IPS-11a (cell line): ENCODE measurements at regions not wholly inside any gene's neighbourhood (a gene's known extent, or its start where the extent isn't known, plus 50 kb on each side); places are given as distances from the start of the nearest gene placed in this dataset.

ENCODE experiments used
- H3K4me3 ChIP-seq: one replicate; pipeline ENCODE4 v1.5.1; 2013; ENCODE audit warnings: low read depth, low read length, control low read depth

GRCh38 chr1:88404582-88404981 is 279.5 kb upstream of the PKN2 start:
- H3K4me3 ChIP-seq, result no peak overlapping the region

DNA sequence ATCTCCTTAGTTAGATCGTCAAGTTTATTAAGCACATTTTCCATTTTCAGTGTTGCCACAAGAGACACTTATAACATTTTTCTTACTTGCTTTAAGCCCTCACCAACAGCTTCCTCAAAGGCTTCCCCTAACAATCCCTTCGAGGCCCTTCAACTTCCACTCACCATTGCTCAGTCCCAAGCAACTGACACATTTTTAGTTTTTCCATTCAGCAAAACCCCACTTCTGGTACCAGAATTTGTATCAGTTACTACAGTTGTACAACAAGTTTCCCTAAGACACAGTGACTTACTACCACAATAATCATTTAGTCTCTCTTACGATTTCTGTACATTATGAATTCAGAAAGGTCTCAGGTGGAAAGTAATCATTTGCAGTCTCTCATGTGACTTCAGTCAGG is 276.8 kb upstream of the PKN2 start:
- no peak overlapping the region for H3K4me3 ChIP-seq

- no peak overlapping the region for H3K4me3 ChIP-seq
Measured at GRCh38 chr1:88421997-88422396, 262.1 kb upstream of the PKN2 start.

- H3K4me3 ChIP-seq, result no peak overlapping the region
Measured at GRCh38 chr1:88433556-88433955, 250.5 kb upstream of the PKN2 start.

GRCh38 chr1:88434836-88435235 is 249.2 kb upstream of the PKN2 start:
- H3K4me3 ChIP-seq, result no peak overlapping the region

DNA sequence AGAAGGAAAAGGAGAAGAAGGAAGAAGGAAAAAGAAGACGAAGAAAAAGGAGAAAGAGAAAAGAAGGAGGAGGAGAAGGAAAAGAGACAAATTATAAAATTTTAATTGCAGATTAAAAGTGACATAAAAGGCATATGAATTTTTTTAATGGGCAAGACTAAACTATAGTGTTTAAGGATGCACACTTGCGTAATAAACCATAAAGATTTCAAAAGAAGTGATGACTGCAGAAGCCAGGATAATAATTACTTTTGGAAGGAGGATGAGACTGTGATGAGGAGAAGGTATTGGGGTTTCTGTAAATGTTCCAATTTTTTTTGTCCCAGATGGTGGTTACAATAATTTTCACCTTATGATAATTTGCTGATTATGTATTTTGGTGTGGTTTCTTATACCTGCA is 243.1 kb upstream of the PKN2 start:
- no peak overlapping the region for H3K4me3 ChIP-seq

GRCh38 chr1:88451856-88452255 is 232.2 kb upstream of the PKN2 start:
- no peak overlapping the region for H3K4me3 ChIP-seq

GRCh38 chr1:88453295-88453694 is 230.8 kb upstream of the PKN2 start:
- H3K4me3 ChIP-seq, result no peak overlapping the region

DNA sequence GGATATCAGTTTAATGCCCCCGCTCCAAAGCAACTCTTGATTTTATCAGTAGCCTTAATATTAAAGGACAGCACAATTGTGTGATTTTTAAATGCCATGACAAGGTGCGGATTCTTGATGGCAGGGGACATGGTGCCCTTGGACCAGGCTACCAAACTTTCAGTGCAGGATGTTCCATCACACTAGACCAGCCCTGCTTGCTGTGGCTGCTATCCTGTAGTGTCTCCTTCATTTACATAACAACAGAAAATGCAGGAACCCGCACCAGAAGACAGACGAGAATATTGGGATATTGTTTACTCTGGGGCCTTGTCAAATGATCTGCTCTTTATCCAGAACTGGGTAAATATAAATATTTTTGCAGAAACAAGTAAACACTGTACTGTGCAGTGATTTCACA is 229.3 kb upstream of the PKN2 start:
- no peak overlapping the region for H3K4me3 ChIP-seq

- H3K4me3 ChIP-seq, result no peak overlapping the region
Measured at GRCh38 chr1:88455621-88456256, 228.3 kb upstream of the PKN2 start.

GRCh38 chr1:88457197-88457596 is 226.9 kb upstream of the PKN2 start:
- H3K4me3 ChIP-seq, result no peak overlapping the region

- H3K4me3 ChIP-seq, result no peak overlapping the region
Measured at GRCh38 chr1:88461007-88461406, 223.1 kb upstream of the PKN2 start.

DNA sequence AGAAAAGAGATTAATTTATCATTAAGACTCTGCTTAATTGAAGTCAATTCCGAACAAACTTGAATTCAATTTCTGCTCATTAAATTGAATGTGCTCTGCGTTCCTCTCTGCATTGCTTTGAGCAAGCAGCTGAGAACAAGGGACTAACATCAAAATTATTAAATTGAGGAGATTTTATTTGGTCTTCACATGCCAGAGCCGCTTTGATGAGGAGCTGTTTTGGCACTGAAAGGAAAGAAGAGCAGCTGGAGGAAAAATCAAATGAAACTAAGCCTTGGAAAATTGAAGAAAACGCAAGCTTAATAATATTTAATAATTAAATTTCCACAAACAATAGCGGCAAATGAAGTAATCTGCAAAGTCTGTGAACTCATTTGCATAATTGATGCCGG is 222.0 kb upstream of the PKN2 start:
- peak overlapping the region; percentile 29 for H3K4me3 ChIP-seq

DNA sequence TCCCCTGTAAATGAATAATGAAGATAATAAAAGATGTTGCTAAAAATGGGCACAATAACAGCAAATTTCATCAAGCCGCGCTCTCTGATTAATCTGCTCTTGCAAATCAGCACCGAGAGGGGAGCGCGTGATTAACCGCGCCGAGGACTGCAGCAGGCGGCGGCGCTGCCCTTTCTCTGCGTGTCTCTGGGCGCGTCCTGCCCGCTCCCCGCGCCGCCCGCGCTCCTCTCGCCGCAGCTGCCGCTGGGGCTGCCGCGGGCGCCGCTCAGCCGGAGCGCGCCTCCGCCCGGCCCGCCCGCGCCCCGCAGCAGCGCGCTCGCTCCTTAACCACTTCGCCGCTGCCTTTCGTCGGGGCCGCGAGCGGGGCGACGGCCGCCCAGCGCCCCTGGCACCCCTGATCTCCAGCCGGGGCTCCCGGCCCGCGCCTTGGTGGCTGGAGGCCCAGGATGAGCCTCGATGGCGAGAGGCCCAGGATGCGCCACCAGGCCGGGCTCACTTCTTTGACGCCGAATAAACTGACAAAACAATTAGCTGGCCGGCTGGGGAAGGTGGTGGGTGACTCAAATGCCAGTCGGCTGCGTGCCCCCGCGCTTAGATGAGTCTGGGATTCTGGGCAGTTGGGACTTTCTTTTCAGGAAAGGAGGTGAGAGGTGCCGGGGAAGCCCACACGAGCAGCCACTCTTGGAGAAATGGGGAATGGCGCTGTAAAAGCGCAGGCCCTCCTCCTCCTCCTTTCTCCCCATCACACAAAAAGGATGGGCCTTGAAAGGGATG is 221.4 kb upstream of the PKN2 start:
- peak overlapping the region; percentile 29 for H3K4me3 ChIP-seq

GRCh38 chr1:88463401-88463985 is 220.6 kb upstream of the PKN2 start:
- H3K4me3 ChIP-seq, result no peak overlapping the region

DNA sequence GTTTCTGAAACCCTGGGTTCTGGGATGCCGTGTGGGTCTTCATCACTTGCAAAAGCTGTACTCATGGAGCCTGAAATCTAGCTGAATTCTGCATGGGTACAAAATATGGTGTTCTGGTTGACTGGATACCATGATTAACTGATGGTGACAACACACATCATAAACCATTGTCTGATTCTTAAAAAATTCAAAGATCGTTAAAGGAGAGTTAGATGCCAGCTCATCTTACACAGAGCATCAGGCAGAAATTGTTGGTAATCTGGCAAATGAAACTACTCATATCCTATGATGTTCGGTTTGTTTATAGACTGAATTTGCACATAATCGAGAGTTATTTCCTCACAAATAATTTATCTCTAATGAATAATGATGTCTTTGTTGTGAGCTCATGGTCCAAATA is 218.1 kb upstream of the PKN2 start:
- no peak overlapping the region for H3K4me3 ChIP-seq

- no peak overlapping the region for H3K4me3 ChIP-seq
Measured at GRCh38 chr1:88466899-88467580, 217.0 kb upstream of the PKN2 start.

DNA sequence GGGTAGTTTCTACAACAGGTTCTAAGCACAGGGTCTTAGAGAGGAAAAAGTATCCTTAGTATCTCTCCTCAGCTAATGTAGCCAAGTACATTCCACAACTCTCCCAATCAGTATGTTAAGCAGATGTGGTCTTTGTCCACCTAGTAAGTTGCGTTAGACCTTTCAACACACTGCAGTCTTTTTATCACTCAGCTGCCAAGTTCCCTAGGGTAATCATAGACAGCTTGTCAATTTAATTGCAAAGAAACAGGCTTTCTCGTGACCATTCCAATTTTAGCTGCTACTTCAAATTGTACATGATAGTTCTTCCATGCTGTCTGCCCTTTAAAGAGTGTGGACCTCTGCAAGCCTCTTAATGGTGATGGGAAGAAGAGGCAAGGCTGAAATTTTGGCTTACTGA is 211.8 kb upstream of the PKN2 start:
- no peak overlapping the region for H3K4me3 ChIP-seq

GRCh38 chr1:88472714-88473113 is 211.4 kb upstream of the PKN2 start:
- no peak overlapping the region for H3K4me3 ChIP-seq

DNA sequence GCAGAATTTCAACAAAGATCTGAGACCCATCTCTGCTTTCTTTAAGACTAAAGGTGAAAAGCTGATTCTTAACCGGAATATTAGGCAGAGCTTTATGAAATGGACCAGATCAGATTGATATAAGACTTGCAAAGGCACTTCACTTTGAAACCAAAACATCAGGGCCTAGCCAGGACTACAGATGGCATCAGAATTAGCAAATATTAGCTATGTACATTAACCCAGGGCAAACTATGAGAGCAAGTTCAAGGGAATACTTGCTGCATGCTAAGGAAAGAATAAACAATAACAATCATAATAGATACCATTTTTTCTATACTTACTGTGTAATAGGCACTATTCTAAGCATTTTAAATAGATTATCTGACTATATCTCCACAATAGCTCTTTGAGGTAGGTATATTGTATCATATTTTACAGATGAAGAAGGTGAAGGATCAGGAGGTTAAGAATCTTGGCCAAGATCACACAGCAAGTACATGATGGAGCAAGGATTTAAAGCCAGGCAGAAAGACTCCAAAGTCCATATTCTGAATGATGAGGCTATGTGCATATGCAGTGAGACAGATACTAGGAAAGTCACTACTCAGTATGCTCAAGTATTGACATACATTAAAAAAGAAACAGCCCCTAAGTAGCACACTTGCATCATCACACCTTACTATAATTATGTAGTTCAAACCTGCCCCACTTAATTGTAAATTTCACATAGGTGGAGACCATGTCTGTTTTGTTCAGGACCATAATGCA is 209.3 kb upstream of the PKN2 start:
- no peak overlapping the region for H3K4me3 ChIP-seq

- no peak overlapping the region for H3K4me3 ChIP-seq
Measured at GRCh38 chr1:88484881-88485280, 199.2 kb upstream of the PKN2 start.
